ENCODE measurements at regions not wholly inside any gene's neighbourhood (a gene's known extent, or its start where the extent isn't known, plus 50 kb on each side); places are given as distances from the start of the nearest gene placed in this dataset.

DNA sequence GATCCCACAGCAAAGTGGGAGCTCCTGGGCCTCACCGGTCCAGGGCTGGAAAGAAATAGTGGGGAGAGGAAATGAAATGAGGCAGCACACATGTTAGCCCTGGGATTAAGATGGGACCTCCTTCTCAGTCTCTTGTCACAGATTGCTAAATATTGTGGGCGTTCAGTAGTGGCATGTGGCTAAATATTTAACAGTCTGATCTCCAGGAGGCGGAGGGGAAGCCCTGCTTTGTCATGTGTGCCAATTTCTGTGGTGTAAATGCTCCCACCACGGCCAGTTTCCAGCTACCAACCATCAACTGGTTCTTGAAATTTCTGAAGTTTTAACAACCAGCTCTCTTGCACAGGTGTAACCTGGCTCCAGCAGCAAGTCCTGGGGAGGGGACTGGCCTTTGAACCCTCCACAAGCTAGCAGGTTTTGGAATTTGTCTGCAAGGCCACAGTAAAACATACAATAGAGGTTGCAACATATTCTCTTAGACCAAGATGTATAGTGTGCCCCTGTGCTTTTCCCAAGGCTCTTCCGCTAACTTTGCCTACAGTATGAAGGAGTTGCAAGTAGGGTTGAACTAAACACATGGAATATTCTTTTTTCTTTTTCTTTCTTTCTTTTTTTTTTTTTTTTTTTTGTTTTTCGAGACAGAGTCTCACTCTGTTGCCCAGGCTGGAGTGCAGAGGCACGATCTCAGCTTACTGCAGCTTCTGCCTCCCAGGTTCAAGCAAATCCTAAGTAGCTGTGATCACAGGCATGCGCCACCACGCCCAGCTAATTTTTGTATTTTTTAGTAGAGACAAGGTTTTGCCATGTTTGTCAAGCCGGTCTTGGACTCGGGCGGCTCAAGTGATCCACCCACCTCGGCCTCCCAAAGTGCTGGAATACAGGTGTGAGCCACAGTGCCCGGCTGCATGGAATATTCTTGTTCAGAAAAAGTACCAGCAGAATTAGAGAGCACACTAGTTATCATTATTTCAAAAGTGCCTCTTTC, 103.1 kb upstream of the PCBD1 start:
- no peak for TF ChIP-seq ZFX (IDR thresholded peaks at IDR 0.05; ENCODE audit: borderline replicate concordance)
- TF ChIP-seq, protein P1, sequence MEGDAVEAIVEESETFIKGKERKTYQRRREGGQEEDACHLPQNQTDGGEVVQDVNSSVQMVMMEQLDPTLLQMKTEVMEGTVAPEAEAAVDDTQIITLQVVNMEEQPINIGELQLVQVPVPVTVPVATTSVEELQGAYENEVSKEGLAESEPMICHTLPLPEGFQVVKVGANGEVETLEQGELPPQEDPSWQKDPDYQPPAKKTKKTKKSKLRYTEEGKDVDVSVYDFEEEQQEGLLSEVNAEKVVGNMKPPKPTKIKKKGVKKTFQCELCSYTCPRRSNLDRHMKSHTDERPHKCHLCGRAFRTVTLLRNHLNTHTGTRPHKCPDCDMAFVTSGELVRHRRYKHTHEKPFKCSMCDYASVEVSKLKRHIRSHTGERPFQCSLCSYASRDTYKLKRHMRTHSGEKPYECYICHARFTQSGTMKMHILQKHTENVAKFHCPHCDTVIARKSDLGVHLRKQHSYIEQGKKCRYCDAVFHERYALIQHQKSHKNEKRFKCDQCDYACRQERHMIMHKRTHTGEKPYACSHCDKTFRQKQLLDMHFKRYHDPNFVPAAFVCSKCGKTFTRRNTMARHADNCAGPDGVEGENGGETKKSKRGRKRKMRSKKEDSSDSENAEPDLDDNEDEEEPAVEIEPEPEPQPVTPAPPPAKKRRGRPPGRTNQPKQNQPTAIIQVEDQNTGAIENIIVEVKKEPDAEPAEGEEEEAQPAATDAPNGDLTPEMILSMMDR (IDR thresholded peaks at IDR 0.05) = no peak
- no peak overlapping the region for H3K27ac ChIP-seq

DNA sequence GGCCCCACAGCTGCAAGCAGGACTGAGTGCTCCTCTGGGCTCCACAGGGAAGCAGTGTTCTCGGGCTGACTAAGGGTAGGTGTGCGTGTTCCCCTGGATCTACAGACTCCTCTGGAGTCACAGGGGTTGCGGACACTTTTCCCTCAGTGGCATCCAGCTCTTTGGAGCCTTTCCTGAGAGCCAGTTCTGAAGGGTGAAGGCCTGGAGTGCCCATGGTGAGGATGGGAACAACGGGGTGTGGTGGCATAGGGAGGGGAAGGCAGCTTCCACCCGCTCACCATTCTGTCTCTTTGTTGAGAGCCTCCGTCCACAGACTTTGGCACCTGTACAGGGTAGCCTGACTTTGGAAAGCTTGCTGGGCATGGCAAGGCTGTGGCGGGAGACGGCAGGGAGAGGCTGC, 104.1 kb upstream of the PCBD1 start:
- no peak overlapping the region for H3K27ac ChIP-seq
- TF ChIP-seq ZFX (IDR thresholded peaks at IDR 0.05; ENCODE audit: borderline replicate concordance) = no peak
- TF ChIP-seq, protein P1 (IDR thresholded peaks at IDR 0.05) = no peak

DNA sequence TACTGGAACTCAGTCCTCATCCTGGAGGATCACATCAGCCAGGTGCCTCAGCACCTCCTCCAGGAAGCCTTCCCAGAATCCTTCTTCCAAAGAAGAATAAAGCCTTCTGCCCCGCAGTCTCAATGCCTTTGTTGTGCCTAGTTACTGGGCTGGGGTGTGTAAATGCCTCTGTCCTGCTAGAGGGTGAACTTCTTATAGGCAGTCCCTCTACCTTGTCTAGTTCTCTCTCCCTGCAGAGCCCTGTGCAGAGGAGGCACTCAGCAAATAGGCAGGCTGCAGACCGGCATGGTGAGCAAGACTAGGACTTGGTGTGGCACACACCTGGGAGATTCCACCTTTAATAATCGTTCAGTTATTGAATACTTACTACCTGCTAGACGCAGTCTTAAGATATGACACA, 104.7 kb upstream of the PCBD1 start:
- H3K27ac ChIP-seq = no peak overlapping the region
- no peak for TF ChIP-seq ZFX (IDR thresholded peaks at IDR 0.05; ENCODE audit: borderline replicate concordance)
- TF ChIP-seq, protein P1 (IDR thresholded peaks at IDR 0.05) = no peak

DNA sequence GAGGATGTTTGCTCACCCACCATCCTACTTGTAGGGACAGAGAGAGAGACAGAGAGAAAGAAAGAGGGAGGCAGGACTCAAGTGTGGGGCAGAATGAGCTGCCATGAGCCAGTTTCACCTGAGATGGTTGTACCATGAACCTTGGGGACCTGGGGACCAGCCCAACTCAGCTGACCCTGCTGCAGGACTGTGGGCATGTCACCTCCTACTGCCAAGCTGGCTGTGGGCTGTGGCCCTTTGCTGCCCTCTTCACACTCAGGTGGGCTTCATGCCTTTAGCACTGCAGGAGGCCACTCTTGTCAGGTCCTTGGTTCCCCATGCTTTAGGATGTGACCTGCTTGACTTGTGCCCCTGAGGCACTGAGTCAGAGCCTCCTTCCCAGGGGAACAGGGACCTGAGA, 108.2 kb upstream of the PCBD1 start:
- no peak for TF ChIP-seq ZFX (IDR thresholded peaks at IDR 0.05; ENCODE audit: borderline replicate concordance)
- no peak overlapping the region for H3K27ac ChIP-seq

DNA sequence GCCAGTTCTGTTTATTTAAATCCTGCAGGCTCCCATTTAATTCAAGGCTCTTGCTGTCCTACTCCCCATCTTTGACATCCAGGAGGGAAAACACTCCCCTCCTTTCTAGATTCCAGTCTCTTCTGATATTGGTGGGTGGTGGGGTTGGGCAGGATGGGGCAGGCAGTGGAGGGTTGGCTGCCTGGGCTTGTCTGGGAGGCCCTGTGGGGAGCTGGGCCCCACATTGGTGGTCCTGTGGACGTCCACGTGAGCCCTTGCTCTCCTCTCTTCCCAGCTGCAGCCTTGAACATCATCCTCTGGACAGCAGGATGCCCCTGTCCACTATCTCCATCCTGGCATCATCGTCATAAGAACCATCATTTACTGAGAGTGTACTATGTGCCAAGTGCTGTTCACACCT, 108.9 kb upstream of the PCBD1 start:
- TF ChIP-seq, protein P1 (IDR thresholded peaks at IDR 0.05) = no peak
- TF ChIP-seq ZFX (IDR thresholded peaks at IDR 0.05; ENCODE audit: borderline replicate concordance) = no peak
- no peak overlapping the region for H3K27ac ChIP-seq

DNA sequence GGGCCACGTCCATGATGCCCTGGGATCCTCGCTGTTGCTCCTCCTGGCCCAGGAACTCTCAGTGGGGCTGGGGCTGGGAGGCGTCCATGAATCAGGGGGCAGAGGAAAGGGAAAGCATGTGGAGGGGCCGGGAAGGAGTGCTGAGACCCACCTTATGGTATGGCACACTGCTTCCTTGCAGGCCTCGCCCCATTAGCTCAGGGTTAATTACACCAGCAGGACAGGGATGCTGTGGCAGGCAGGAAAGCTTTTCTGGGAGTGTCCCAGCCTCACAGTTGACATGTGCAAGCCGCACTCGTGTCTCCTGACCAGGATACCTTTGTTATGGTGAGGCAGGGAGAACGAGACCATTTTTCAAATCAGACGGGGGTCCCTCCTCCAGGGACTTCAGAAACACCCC, 109.7 kb upstream of the PCBD1 start:
- H3K27ac ChIP-seq = no peak overlapping the region
- TF ChIP-seq, protein P1 (IDR thresholded peaks at IDR 0.05) = no peak
- TF ChIP-seq ZFX (IDR thresholded peaks at IDR 0.05; ENCODE audit: borderline replicate concordance) = no peak

DNA sequence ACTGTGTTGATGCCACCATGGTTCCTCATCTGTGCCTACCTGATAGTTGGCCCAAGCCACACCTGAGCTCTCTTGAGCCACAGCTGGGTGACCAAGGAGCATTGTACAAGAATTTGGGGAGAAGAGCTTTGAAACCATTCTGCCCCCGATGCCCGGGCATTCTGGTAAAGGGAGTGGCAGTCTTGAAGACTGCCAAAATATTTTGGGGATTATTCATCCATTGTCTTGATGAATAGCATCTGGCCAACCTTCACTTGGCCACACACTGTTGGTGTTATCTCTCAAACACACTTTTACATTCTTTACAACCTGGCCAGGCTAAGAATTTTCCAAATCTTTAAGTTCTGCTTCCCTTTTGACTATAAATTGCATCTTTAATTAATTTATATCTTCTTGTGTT, 113.1 kb upstream of the PCBD1 start:
- no peak for TF ChIP-seq ZFX (IDR thresholded peaks at IDR 0.05; ENCODE audit: borderline replicate concordance)
- TF ChIP-seq, protein P1 (IDR thresholded peaks at IDR 0.05) = no peak

More for the DNA sequence above, 113.1 kb upstream of the PCBD1 start:
- no peak overlapping the region for H3K27ac ChIP-seq
